Kidney (tissue), 13 donors: ENCODE measurements at regions not wholly inside any gene's neighbourhood (a gene's known extent, or its start where the extent isn't known, plus 50 kb on each side); places are given as distances from the start of the nearest gene placed in this dataset.

Experiments
- DNase-seq, 5 donors: peaks; one replicate each; pipeline ENCODE4 v3.0.0-alpha.2; 2013 to 2020
- FAIRE-seq: peaks from 2 replicates; lab custom pipeline; 2012; peaks lifted over from hg19 to GRCh38; lab: Jason Lieb, UNC
- H3K27ac ChIP-seq, 2 donors: one replicate each; pipeline ENCODE4 v1.7.0; 2013; ENCODE audit warnings: low read depth in 2 of 2, low read length in 2 of 2, inconsistent platforms in 1 of 2
- H3K27me3 ChIP-seq: one replicate; pipeline ENCODE4 v1.7.1; 2013; ENCODE audit warnings: low read length, inconsistent platforms; ENCODE audit not compliant: control insufficient read depth, insufficient read depth
- H3K36me3 ChIP-seq, 3 donors: one replicate each; pipeline versions ENCODE4 v1.7.0 to v1.7.1; 2013; ENCODE audit warnings: low read length in 3 of 3, control low read depth in 1 of 3, inconsistent platforms in 1 of 3; ENCODE audit not compliant: insufficient read depth in 3 of 3, control insufficient read depth in 2 of 3
- H3K4me1 ChIP-seq, 3 donors: one replicate each; pipeline versions ENCODE4 v1.7.0 to v1.7.1; 2013; ENCODE audit warnings: low read length in 3 of 3, inconsistent platforms in 1 of 3, low read depth in 1 of 3; ENCODE audit not compliant: control insufficient read depth in 2 of 3, insufficient read depth in 2 of 3
- H3K4me3 ChIP-seq, 3 donors: one replicate each; pipeline versions ENCODE4 v1.7.0 to v1.8.1; 2013; ENCODE audit warnings: low read length in 3 of 3, control low read depth in 1 of 3, inconsistent platforms in 1 of 3
- H3K9ac ChIP-seq, 3 donors: one replicate each; pipeline versions ENCODE4 v1.7.0 to v1.7.1; 2013; ENCODE audit warnings: low read length in 3 of 3, control low read depth in 1 of 3, inconsistent platforms in 1 of 3
- H3K9me3 ChIP-seq, 3 donors: one replicate each; pipeline versions ENCODE4 v1.7.0 to v1.7.1; 2013; ENCODE audit warnings: low read length in 3 of 3, control low read depth in 1 of 3, inconsistent platforms in 1 of 3; ENCODE audit not compliant: control insufficient read depth in 2 of 3, insufficient read depth in 1 of 3
- intact Hi-C: fragments of 100-400 bp; cut with DNase I; formaldehyde crosslinking; loops from one replicate; pipeline ENCODE4 v1.11.1; 2022
- TF ChIP-seq, protein P1 (sequence below): IDR thresholded peaks from 3 replicates; pipeline ENCODE4 v1.5.1; 2012; ENCODE audit warnings: mild to moderate bottlenecking, moderate library complexity, borderline replicate concordance; ENCODE audit not compliant: insufficient read depth; ENCODE audit errors: extremely low read depth
- donor health status: control.
- donor health status: control.
- donor health status: control.
- donor health status: control.
- donor health status: control.
- donor health status: DM: yes; HTN: yes; CAD: no.
- donor health status: Normal renal cell carcinoma (clear cell type).

- no peak for FAIRE-seq
- intact Hi-C loops: no loop called here
Measured at GRCh38 chr12:33248364-33248763, 191.3 kb downstream of the SYT10 start.

GRCh38 chr12:33247625-33248024, 192.0 kb downstream of the SYT10 start:
- Histone ChIP-seq H3K27me3 (no peaks in the 10 kb centered on the region), H3K4me3 (no peak overlapping the region), H3K36me3 (no peaks in the 10 kb centered on the region), H3K27ac (no peak overlapping the region), H3K9ac (no peak overlapping the region), H3K9me3 (no peaks in the 10 kb centered on the region), H3K4me1 (no peaks in the 10 kb centered on the region)
- intact Hi-C loops: no loop called here
- FAIRE-seq (no peak), DNase-seq (no peak)
- TF ChIP-seq, protein P1, sequence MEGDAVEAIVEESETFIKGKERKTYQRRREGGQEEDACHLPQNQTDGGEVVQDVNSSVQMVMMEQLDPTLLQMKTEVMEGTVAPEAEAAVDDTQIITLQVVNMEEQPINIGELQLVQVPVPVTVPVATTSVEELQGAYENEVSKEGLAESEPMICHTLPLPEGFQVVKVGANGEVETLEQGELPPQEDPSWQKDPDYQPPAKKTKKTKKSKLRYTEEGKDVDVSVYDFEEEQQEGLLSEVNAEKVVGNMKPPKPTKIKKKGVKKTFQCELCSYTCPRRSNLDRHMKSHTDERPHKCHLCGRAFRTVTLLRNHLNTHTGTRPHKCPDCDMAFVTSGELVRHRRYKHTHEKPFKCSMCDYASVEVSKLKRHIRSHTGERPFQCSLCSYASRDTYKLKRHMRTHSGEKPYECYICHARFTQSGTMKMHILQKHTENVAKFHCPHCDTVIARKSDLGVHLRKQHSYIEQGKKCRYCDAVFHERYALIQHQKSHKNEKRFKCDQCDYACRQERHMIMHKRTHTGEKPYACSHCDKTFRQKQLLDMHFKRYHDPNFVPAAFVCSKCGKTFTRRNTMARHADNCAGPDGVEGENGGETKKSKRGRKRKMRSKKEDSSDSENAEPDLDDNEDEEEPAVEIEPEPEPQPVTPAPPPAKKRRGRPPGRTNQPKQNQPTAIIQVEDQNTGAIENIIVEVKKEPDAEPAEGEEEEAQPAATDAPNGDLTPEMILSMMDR: no peak

More at GRCh38 chr12:33248364-33248763, 191.3 kb downstream of the SYT10 start:
- Histone ChIP-seq H3K9ac (no peak overlapping the region), H3K27me3 (no peaks in the 10 kb centered on the region), H3K4me1 (no peaks in the 10 kb centered on the region), H3K27ac (no peak overlapping the region), H3K36me3 (no peaks in the 10 kb centered on the region), H3K9me3 (no peaks in the 10 kb centered on the region), H3K4me3 (no peak overlapping the region)
- TF ChIP-seq, protein P1: no peak
- no peak for DNase-seq

- Histone ChIP-seq H3K27me3 (no peaks in the 10 kb centered on the region), H3K9me3 (no peaks in the 10 kb centered on the region), H3K4me3 (no peak overlapping the region), H3K36me3 (no peaks in the 10 kb centered on the region), H3K9ac (no peak overlapping the region), H3K4me1 (no peaks in the 10 kb centered on the region), H3K27ac (no peak overlapping the region)
- intact Hi-C loops: no loop called here
- FAIRE-seq (no peak), DNase-seq (peak in 3 of 5 donors; percentile 35 to 79 (median 42))
- TF ChIP-seq, protein P1: no peak
Measured at GRCh38 chr12:33245434-33245833, 194.2 kb downstream of the SYT10 start.

DNA sequence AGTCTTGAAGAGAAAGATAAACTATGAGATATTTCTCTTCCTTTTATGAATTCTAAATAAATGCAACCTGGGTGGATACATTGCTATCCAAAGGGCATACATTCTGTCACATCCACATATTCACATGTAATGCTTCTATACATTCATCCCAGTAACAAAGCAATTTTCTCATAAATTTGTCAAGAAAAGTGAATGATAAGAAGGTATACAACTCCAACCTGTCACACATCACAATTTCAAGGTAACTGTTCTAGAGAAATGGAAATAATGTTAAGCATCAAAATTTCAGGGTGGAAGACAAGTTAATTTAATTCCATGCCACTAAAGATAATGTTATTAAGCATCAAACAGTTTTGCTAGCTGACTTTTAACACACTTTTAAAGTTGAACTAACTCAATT, 212.9 kb downstream of the SYT10 start:
- intact Hi-C loops: no loop called here
- H3K4me3 ChIP-seq: no peak overlapping the region
- H3K27me3 ChIP-seq: no peaks in the 10 kb centered on the region
- TF ChIP-seq, protein P1: no peak
- H3K4me1 ChIP-seq: no peaks in the 10 kb centered on the region
- no peaks in the 10 kb centered on the region for H3K9me3 ChIP-seq
- no peak for DNase-seq
- FAIRE-seq: no peak
- H3K27ac ChIP-seq: no peak overlapping the region
- no peaks in the 10 kb centered on the region for H3K36me3 ChIP-seq
- H3K9ac ChIP-seq: no peak overlapping the region
